Osteoblast (primary cell): ENCODE measurements at regions not wholly inside any gene's neighbourhood (a gene's known extent, or its start where the extent isn't known, plus 50 kb on each side); places are given as distances from the start of the nearest gene placed in this dataset.

Experiments
- DNase-seq: peaks from one replicate; pipeline ENCODE4 v3.0.0; 2011; ENCODE audit warnings: low spot score, mixed read lengths; ENCODE audit not compliant: insufficient read length; ENCODE audit errors: missing footprints
- H2AFZ ChIP-seq: 2 replicates; pipeline ENCODE4 v1.6.0; 2011; ENCODE audit warnings: mild to moderate bottlenecking, low read length
- H3K27ac ChIP-seq: 2 replicates; pipeline ENCODE4 v1.5.1; 2011; ENCODE audit warnings: mild to moderate bottlenecking, low read depth, low read length, moderate library complexity
- H3K27me3 ChIP-seq: 2 replicates; pipeline ENCODE4 v1.6.0; 2012; ENCODE audit warnings: mild to moderate bottlenecking, control low read depth, inconsistent platforms, low read length, moderate library complexity; ENCODE audit not compliant: insufficient read depth
- H3K36me3 ChIP-seq: 2 replicates; pipeline ENCODE4 v1.5.1; 2011; ENCODE audit warnings: mild to moderate bottlenecking, low read length, control low read depth, moderate library complexity; ENCODE audit not compliant: insufficient read depth
- H3K4me1 ChIP-seq: 2 replicates; pipeline ENCODE4 v1.5.1; 2011; ENCODE audit warnings: mild to moderate bottlenecking, low read length, control low read depth, moderate library complexity; ENCODE audit not compliant: insufficient read depth
- H3K4me2 ChIP-seq: 2 replicates; pipeline ENCODE4 v1.6.0; 2011; ENCODE audit warnings: mild to moderate bottlenecking, low read length; ENCODE audit not compliant: insufficient read depth
- H3K4me3 ChIP-seq: fragments of 200-600 bp; sonication (generic); 3 replicates; pipeline ENCODE4 v1.5.1; 2012; ENCODE audit warnings: mild to moderate bottlenecking, low read length, inconsistent platforms; ENCODE audit not compliant: insufficient read depth
- H3K79me2 ChIP-seq: 2 replicates; pipeline ENCODE4 v1.6.0; 2012; ENCODE audit warnings: mild to moderate bottlenecking, low read length, control low read depth, inconsistent platforms; ENCODE audit not compliant: insufficient read depth
- H3K9me3 ChIP-seq: 2 replicates; pipeline ENCODE4 v1.5.1; 2011; ENCODE audit warnings: low read depth, low read length, control low read depth
- H4K20me1 ChIP-seq: 2 replicates; pipeline ENCODE4 v1.6.0; 2012; ENCODE audit warnings: mild to moderate bottlenecking, low read length, control low read depth; ENCODE audit not compliant: insufficient read depth
- TF ChIP-seq, protein P1 (sequence below): IDR thresholded peaks from 2 replicates; pipeline ENCODE4 v1.5.1; 2011; ENCODE audit warnings: mild to moderate bottlenecking, low read depth, low read length, moderate library complexity; ENCODE audit errors: extremely low read depth

DNA sequence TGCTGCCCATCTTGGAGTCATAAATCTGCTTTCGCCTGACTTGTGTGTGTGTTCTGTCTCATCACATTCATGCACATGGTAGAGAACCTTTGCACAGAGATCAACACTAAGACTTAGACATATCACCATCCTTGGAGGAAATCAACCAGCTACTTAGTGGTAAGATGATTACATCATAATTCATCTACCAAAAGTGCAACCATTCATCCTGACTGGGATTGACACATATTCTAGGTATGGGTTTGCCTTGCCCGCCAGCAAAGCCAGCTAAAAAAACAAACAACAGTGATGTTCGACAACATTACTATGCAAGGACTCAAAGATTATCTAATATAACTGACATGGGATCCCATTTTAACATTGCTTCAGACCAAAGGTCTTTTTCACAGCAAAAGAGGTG lies 228.7 kb downstream of the NUAK1 start:
- Histone ChIP-seq H3K36me3 (no peaks in the 10 kb centered on the region), H4K20me1 (no peaks in the 10 kb centered on the region), H2AFZ (no peak overlapping the region), H3K27ac (no peak overlapping the region), H3K4me3 (no peak overlapping the region), H3K4me1 (no peaks in the 10 kb centered on the region), H3K9me3 (no peaks in the 10 kb centered on the region), H3K27me3 (no peaks in the 10 kb centered on the region), H3K4me2 (no peak overlapping the region), H3K79me2 (no peaks in the 10 kb centered on the region)
- DNase-seq: no peak
- TF ChIP-seq, protein P1, sequence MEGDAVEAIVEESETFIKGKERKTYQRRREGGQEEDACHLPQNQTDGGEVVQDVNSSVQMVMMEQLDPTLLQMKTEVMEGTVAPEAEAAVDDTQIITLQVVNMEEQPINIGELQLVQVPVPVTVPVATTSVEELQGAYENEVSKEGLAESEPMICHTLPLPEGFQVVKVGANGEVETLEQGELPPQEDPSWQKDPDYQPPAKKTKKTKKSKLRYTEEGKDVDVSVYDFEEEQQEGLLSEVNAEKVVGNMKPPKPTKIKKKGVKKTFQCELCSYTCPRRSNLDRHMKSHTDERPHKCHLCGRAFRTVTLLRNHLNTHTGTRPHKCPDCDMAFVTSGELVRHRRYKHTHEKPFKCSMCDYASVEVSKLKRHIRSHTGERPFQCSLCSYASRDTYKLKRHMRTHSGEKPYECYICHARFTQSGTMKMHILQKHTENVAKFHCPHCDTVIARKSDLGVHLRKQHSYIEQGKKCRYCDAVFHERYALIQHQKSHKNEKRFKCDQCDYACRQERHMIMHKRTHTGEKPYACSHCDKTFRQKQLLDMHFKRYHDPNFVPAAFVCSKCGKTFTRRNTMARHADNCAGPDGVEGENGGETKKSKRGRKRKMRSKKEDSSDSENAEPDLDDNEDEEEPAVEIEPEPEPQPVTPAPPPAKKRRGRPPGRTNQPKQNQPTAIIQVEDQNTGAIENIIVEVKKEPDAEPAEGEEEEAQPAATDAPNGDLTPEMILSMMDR: no peak

DNA sequence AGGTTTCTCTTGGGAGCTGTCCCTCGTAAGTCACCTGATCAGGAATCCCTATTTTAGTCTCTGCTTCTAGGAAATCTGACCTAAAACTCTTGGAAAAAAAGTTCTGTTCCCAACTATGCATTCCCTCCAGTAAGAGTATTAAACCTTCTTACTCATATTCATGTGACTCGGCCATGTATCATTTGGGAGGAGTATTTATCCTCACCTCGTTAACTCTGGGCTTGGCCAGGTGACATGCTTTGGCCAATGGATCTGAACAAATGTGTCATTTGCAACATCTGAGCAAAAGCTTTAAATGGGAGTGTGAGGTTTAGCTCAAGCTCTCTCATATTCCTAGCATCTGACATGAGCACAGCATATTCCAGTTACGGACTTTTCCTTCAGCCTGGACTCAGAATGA lies 226.8 kb downstream of the NUAK1 start:
- Histone ChIP-seq H3K9me3 (no peaks in the 10 kb centered on the region), H3K4me1 (no peaks in the 10 kb centered on the region), H3K4me2 (no peak overlapping the region), H3K79me2 (no peaks in the 10 kb centered on the region), H3K27ac (no peak overlapping the region), H3K4me3 (no peak overlapping the region), H3K27me3 (no peaks in the 10 kb centered on the region), H2AFZ (no peak overlapping the region), H4K20me1 (no peaks in the 10 kb centered on the region), H3K36me3 (no peaks in the 10 kb centered on the region)
- TF ChIP-seq, protein P1: no peak
- DNase-seq: no peak

DNA sequence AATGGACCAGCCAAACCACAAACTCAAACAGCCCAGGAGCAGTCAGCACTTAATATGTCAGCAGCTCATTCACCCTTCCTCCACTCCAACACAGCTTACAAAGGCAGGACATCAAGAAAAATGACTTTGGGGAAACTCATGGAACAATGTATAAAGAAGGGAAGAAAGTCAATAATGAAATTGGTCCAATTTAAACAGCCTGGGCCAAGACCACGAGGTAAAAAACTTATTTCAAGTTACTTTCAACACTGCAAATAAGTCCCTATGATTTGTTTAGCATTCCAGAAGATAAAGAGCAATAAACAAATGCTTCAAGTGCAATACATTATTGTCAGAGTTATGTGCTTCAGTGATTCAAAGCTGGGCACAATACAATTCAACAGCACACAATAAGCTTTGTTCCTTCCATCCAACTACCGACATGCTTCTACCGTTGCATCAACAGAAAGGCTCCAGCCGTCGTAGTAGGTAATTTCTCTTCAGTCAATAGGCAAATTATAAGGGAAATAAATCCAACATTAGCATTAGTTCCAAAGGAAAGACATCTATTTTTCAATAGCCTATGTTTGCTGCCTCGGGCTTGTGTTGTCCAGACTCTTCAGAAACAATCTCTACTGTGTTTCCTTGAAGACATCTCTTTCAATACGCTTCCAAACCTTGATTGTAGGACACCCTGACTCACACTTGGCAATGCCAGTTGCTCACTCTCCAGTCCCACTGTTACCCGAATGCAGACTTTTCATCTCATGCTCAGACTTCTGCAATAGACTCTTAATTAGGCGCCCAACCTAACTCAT lies 225.7 kb downstream of the NUAK1 start:
- H4K20me1 ChIP-seq: no peaks in the 10 kb centered on the region
- H3K4me2 ChIP-seq: no peak overlapping the region
- H2AFZ ChIP-seq: no peak overlapping the region
- H3K27me3 ChIP-seq: no peaks in the 10 kb centered on the region
- TF ChIP-seq, protein P1: no peak
- H3K4me3 ChIP-seq: no peak overlapping the region
- no peak overlapping the region for H3K27ac ChIP-seq
- no peaks in the 10 kb centered on the region for H3K79me2 ChIP-seq
- H3K36me3 ChIP-seq: no peaks in the 10 kb centered on the region
- DNase-seq: no peak
- H3K9me3 ChIP-seq: no peaks in the 10 kb centered on the region
- H3K4me1 ChIP-seq: no peaks in the 10 kb centered on the region

DNA sequence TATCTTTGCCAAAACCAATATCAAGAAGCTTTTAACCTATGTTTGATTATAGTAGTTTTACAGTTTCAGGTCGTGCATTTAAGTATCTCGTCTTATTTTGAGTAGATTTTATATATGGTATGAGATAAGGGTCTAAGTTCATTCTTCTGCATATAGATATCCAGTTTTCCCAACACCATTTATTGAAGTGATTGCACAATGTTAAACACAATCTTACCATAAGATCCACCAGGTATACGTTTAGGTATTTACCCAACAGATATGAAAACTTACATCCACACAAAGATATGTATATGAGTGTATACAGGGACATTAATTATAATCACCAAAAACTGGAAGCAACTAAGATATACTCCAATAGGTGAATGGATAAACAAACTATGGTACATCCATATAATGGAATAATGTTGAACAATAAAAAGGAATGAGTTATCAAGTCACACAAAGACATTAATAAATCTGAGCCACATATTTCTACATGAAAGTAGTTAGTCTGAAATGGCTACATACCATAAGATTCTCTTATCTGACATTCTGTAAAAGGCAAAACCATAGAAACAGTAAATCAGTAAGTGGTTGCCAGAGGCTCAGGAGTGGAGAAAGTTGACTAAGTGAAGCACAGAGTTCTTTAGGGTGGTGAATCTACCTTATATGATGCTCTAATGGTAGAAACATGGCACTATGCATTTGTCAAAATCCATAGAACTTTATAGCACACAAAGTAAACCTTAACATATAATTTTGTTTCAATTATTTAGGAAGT lies 222.6 kb downstream of the NUAK1 start:
- H3K9me3 ChIP-seq: no peaks in the 10 kb centered on the region
- H3K79me2 ChIP-seq: no peaks in the 10 kb centered on the region
- H3K27ac ChIP-seq: no peak overlapping the region
- H3K27me3 ChIP-seq: no peaks in the 10 kb centered on the region
- H2AFZ ChIP-seq: no peak overlapping the region
- TF ChIP-seq, protein P1: no peak
- no peaks in the 10 kb centered on the region for H3K4me1 ChIP-seq
- no peak overlapping the region for H3K4me3 ChIP-seq
- no peak overlapping the region for H3K4me2 ChIP-seq
- H4K20me1 ChIP-seq: no peaks in the 10 kb centered on the region
- H3K36me3 ChIP-seq: no peaks in the 10 kb centered on the region
- no peak for DNase-seq
